SIG-M5 treated with dmso at 0.1 percent for 504 hours (cell line): ENCODE measurements at regions not wholly inside any gene's neighbourhood (a gene's known extent, or its start where the extent isn't known, plus 50 kb on each side); places are given as distances from the start of the nearest gene placed in this dataset.
"Not testable (repeated sequence)": the region's sequence is repeated elsewhere in the genome, so short reads cannot be mapped to it uniquely, and the experiment has no call there.

Experiments used
- DNase-seq: peaks from one replicate; lab custom pipeline; 2025; ENCODE audit not compliant: unreplicated experiment; lab: John Stamatoyannopoulos, UW

- DNase-seq, result no peak
Observed at GRCh38 chr16:66032841-66033240, 333.6 kb upstream of the CDH5 start.

GRCh38 chr16:66030036-66030435, 336.5 kb upstream of the CDH5 start:
- DNase-seq, result no peak

DNA sequence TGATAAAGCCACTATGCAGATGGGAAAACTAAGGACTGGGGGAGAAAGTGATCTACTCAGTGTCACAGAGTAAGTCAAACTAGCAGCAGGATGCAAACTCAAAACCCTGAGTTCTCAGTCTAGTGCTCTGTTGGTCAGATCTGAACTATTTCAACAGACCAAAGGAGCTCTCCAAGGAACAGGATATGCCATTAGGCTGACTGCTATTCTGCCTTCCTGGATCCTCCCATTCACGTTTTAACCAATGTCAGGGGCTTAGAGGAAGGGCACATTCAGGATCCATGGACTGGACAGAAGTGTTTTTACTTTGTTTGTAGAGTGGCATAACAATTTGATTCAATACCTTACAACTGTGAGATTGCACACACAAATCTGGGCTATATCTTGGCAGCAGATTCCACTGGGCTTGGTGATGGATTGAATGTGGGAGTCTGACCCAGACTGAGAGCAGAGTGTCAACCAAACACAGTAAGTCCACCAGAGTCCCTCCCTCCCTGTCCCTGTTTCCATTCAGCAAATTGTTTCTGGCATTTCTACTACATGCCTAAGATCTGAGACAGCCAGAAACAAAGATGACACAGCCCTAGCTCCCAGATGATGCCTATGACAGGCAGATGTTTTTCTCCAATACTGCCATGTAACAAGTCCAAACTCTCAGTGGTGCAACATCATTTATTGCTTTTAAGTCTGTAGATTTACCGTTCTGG, 337.8 kb upstream of the CDH5 start:
- no peak for DNase-seq

GRCh38 chr16:66026787-66027330, 339.6 kb upstream of the CDH5 start:
- no peak for DNase-seq

- peak; percentile 6 for DNase-seq
Observed at GRCh38 chr16:66026211-66026610, 340.3 kb upstream of the CDH5 start.

DNA sequence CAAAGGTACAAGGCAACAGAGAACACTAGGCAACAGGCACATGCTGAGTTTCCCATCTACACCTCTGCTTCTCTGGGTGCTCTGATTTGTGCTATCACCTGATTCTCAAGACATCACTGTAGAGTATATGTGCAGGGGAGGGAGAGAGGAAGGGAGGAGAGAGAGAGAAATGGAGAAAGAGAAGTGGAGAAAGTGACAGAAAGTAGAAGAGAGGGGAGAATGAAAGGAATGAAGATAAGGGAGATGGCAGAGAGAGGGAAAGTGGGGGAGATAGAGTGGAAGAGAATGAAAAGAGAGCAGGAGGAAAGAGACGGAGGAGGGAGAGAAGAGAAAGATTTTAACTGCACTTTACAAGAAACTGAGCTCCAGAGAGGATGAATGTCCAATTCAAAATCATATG, 340.7 kb upstream of the CDH5 start:
- no peak for DNase-seq

DNA sequence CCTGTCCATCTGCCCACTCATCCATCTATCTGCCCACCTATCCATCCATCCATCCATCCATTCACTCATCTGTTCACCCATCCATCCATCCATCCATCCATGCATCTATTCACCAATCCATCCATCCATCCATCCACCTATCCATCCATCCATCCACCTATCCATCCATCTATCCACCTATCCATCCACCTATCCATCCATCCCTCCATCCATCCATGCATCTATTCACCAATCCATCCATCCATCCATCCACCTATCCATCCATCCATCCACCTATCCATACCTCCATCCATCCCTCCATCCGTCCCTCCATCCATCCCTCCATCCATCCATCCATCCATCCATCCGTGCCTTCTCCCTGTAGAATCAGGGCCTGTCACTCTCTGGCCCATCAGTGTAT, 341.9 kb upstream of the CDH5 start:
- not testable (repeated sequence) for DNase-seq

DNA sequence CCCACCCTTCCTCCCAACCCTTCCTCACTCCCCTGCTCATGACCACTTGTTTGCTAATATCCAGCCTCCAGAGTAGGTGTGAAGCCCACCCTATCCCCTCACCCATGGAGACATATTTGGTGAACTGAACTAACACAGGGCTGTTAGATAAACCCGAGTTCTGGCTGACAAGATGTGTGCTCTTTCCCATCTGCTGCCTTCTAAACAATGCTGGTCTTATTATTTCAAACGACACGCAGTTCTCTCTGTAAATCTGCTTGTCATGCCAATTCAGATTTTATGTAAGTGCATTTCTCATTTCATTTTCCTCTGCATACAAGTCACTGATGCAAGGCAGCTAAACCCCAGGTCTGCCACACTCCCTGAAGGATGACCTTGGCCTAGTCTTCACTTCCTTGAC, 343.0 kb upstream of the CDH5 start:
- no peak for DNase-seq

GRCh38 chr16:66020642-66021041, 345.8 kb upstream of the CDH5 start:
- DNase-seq, result no peak

DNA sequence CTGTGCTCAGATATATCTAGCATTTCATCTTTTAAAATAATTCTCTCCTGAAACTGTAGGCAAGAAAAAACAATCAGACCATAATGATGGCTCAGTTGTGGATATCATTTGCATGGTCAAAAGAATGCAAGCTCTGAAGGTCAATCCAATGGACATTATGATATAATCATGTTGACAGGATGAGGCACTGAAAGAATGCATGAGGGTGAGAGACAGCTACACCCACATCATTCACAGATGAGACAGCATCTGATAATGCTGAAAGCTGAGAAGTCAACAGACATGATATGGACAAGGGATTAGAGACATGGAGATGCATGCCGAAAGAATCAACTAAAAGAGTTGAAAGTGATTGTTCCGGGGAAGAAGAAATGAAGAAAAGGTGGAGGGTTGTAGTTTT, 346.4 kb upstream of the CDH5 start:
- no peak for DNase-seq

DNA sequence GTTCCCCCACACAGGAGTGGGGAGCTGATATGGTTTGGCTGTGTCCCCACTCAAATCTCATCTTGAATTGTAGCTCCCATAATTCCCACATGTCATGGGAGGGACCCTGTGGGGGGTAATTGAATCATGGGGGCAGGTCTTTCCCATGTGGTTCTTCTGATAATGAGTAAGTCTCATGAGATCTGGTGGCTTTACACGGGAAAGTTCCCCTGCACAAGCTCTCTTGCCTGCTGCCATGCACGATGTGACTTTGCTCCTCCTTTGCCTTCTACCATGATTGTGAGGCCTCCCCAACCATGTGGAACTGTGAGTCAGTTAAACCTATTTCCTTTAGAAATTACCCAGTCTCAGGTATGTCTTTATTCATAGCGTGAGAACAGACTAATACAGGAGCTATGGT, 347.0 kb upstream of the CDH5 start:
- DNase-seq, result not testable (repeated sequence)

DNA sequence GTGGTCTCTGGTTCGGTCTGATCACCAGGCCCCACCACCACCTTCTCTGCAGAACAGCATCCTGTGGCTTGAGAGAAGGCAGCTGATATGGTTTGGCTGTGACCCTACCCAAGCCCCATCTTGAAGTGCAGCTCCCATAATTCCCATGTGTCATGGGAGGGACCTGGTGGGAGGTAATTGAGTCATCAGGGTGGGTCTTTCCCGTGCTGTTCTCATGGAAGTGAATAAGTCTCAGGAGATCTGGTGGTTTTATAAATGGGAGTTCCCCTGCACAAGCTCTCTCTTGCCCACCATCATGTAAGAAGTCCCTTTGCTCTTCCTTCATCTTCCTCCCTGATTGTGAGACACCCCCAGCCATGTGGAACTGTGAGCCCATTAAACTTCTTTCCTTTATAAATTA, 352.3 kb upstream of the CDH5 start:
- no peak for DNase-seq

DNA sequence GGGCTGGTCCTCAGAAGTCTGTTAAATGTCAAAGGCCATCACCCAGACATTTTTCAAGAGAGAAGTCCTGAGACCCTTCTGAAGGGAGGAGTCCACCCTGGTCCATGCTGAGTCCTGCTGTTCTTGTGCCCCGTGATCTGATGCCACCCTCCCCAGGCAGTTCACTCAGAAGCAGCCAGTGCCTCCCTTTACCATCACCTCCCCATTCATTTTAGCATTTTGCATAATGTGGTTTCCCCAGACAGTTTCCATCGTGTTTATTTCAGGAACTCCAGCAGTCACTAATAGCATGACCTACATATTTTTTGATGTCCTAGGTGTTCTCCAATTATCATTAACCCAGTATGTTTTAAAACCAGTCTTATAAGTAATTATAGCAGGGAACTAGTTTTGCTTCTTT, 353.0 kb upstream of the CDH5 start:
- DNase-seq, result no peak

GRCh38 chr16:66008136-66008535, 358.4 kb upstream of the CDH5 start:
- no peak for DNase-seq

DNA sequence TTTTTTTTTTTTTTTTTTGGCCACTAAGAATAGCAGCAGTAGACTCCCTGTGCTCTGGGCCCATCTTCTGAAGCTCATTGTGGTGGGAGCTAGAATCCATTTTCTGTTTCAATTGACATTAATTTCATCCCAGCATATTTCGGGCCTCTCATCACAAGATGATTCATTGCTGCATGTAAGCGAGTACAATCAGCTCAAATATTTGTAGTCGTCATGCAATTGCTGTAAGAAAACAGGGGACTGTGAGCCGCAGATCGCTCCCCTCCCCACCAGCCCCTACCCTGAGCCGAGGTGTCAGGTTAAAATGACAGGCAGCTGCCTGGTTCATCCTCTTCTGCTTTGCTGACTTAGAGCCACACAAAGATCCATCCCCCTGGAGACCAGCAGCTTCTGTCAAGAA, 358.8 kb upstream of the CDH5 start:
- no peak for DNase-seq

GRCh38 chr16:66006485-66006884, 360.0 kb upstream of the CDH5 start:
- DNase-seq, result no peak

GRCh38 chr16:66004699-66005098, 361.8 kb upstream of the CDH5 start:
- DNase-seq, result no peak

DNA sequence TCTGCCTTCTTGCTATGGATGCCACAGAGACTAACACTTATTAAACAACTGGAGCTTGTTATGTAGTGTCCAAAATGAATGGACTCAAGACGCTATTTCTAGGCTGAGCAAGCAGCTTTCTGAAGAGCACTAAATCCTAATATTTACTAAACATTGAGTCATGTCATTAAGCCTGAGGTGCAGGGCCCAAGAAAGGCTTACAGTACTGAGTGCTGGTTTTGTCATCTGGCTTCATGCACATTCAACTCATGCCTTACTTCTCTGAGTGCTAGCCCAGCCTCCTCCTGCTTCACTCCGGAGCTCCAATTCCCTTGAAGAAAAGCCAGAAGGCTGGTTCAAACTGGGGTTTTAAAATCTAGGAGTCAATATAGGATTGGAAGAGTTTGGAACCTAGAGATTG, 363.3 kb upstream of the CDH5 start:
- DNase-seq, result no peak

DNA sequence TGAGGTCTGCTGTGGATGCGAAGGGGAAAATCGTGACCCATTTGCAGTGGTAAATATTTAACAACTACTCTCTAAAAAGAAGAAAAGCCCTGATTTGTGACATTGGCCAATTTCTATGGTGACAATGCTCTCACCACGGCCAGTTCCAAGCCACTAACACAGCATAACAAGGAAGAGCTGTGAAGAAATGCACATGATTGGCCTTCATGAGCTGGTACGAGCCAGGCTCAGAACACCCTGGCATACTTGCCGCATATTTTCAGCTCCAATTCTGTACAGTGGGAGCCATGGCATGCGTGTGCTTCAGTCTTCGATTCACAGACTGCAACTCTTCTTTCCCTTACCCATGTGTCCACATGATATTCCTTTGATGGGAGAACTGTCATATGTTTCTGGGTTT, 363.9 kb upstream of the CDH5 start:
- DNase-seq, result no peak

DNA sequence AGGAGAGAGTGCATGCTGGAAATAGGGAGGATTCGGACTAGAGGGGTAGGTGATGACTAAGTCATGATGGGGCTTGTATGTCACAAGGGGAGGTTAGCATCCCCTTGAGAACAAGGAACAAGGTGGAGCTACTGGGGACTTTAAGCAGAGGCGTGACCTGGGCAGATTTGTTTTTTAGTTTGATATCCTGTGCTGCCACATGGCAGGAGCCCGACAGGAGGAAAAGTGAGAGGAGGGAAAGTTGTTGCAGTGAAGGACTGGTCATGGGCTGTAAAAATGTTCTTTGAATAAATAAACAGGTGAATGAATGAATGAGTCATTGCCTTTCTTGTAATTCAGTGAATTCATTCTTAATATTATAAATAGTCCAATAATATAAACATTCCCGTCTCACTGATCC, 365.1 kb upstream of the CDH5 start:
- no peak for DNase-seq

GRCh38 chr16:65998443-65998842, 368.0 kb upstream of the CDH5 start:
- no peak for DNase-seq

DNA sequence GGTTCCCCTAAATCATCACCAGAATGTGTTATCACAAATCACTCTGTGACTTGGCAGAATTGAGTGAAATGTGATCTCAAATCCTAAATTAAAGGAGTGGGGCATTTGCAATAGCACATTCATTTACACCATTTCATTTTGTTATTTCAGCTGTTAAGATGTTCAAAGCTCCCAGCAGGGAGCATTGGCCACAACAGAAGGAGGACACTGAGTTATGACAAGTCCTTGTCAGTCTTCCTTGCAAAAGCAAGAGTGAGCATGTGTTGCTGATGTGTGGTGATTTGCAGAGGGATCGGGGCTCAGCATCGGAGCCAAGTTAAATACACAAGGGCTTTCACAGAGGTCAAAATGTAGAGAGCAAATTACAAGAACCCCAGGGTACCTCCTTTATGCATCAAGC, 372.2 kb upstream of the CDH5 start:
- no peak for DNase-seq

DNA sequence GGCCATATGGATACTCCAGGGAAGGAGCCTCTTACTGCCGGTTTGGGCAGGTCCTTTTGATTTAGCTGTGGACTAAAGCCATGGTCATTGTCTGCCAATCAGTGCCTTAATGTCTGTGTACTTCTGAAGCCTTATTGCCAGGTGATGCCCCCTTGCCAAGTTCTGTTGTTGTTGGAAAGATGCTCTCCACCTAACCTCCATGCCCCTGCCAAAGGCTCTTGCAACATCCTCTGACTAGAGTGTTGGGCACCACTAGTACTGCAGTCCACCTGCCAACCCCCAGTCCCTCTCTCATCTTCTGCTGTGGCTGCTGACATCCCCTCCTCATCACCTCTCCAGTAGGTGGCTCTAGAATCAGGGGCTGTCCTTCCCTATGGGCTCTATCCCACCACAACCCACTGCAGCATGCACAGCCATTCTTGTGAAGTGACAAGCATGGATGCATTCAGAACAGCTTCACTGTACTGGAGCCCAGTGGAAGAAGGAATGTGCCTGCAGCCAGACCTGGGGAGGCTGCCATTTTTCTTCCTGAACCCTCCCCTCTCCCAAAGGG, 375.3 kb upstream of the CDH5 start:
- no peak for DNase-seq
